GM18861 (cell line): ENCODE measurements at regions not wholly inside any gene's neighbourhood (a gene's known extent, or its start where the extent isn't known, plus 50 kb on each side); places are given as distances from the start of the nearest gene placed in this dataset.

Experiments used
- ATAC-seq: cut with Tn5 transposase; IDR thresholded peaks from one replicate; pipeline ENCODE4 v1.9.1; 2021; ENCODE audit not compliant: unreplicated experiment

GRCh38 chr2:76464310-76464709 is 753.6 kb upstream of the GCFC2 start:
- ATAC-seq, result no peak

GRCh38 chr2:76461431-76461830 is 750.7 kb upstream of the GCFC2 start:
- ATAC-seq, result no peak

DNA sequence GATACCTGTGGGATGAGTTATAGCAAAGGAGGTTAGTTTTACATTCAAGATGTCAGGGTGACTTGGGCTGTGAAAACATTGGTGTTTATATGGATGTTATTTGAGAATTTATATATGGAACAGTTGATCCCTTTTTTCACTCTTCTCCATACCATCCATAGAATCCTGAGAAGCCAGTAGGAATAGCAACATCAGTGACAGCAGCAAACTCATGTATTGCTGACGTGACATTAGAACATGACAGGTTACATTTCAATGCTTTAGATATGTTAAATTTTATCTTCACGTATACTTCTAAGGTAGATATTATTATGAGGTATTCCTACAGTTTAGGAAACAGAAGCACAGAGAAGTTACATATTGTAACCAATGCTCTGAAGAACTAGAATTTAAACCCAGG is 745.2 kb upstream of the GCFC2 start:
- no peak for ATAC-seq

- peak; percentile 86 for ATAC-seq
Measured at GRCh38 chr2:76450024-76450475, 739.3 kb upstream of the GCFC2 start.

DNA sequence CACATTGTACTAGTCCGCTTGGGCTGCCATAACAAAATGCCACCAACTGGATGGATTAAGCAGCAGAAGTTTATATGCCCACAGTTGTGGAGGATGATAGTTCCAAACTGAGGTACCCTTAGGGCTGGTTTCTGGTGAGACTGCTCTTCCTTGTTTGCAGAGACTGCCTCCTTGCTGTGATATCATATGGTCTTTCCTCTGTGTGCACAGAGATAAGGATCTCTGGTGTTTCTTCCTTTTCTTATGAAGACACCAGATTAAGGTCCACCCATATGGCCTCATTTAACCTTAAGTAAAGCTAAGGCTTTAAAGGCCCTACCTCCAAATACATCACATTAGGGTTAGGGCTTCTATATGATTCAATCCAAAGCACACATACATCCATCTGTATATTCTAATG is 738.2 kb upstream of the GCFC2 start:
- no peak for ATAC-seq

DNA sequence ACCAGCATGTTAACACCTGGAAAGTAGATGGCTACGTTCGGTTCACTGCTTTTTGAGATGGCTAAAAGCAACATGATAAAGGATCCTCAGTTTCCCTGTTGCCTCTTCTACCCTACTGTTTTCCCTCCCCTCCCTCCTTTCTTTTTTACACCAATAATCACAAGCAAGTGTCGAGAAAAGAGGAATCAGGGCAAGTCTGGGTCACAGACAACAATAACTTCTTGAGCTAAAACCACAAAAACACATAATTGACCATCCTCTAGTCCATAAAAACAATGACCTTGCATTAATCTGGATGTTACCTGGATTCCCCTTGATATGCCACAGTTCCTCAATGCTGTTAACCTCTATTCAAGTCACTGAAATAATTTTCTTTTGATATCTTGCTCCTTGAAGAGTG is 736.6 kb upstream of the GCFC2 start:
- no peak for ATAC-seq

GRCh38 chr2:76446872-76447271 is 736.2 kb upstream of the GCFC2 start:
- no peak for ATAC-seq

DNA sequence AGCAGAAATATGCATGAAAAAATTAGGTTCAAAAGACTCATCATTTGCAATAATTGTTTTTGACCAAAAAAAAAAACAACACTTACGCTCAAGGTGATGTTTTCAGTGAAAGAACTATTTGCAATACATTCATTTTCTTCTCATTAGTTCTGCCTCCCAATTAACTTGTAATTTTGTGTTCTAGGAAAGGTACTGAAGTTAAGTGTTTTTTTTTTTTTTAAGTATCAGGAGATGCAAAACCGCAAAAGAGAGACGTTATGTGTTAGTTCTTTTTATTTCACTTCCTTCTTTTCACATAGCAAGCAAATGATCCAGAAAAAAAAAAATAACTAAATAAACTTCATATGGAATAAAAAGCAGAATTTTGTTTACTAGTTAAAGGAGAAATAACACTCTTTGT is 735.2 kb upstream of the GCFC2 start:
- no peak for ATAC-seq

DNA sequence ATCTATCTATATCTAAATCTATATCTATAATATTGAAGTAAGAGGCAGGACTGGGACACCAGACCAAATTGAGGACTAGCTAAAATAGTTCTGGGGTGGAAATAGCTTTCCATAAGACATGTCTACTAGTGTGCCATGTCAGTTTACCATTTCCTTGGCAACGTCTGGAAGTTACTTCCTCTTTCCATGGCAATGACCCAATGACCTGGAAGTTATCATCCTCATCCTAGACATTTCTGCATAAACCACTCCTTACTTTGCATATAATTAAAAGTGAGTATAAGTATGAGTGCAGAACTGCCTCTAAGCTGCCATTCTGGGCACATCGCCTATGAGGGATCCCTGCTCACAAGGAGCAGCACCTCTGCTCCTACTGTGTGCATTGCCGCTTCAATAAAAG is 734.0 kb upstream of the GCFC2 start:
- ATAC-seq, result no peak

- no peak for ATAC-seq
Measured at GRCh38 chr2:76437564-76437963, 726.8 kb upstream of the GCFC2 start.

DNA sequence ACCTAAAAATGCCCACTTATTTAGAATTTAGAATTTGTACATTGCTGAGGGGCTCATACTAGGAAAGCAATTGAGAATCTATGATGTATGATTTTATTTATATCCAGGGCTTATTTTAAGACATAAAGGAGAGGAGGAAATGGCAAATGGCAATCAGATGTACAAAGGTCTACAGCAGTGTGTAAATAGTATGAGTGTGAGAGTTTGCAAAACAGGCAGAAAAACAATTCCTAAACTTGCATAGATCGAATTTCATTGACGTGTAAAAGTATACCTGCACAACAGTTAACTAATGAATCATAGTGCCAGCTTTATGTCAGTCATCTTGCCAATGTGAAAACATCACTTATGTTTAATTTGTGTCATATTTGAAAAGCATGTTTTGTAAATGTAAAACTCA is 718.7 kb upstream of the GCFC2 start:
- ATAC-seq, result no peak

- ATAC-seq, result no peak
Measured at GRCh38 chr2:76427452-76427851, 716.7 kb upstream of the GCFC2 start.

DNA sequence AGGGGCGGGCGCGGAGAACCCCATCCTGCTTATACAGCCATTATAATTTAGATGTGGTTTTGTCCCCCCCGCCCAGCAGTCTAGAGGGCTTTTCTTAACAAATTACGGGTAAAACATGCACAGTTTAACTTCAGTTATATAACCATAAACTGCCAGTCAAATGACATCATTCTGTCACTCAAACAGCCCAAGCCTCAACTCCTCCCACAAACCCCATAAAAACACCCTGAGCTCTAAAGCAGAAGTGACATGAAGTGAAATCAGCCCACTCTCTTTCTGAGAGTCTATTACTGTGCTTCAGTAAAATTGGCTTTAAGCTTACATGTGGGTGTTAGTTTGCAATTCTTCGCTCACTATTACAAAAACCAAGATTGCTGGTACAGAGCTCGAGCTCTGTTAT is 705.1 kb upstream of the GCFC2 start:
- ATAC-seq, result no peak

DNA sequence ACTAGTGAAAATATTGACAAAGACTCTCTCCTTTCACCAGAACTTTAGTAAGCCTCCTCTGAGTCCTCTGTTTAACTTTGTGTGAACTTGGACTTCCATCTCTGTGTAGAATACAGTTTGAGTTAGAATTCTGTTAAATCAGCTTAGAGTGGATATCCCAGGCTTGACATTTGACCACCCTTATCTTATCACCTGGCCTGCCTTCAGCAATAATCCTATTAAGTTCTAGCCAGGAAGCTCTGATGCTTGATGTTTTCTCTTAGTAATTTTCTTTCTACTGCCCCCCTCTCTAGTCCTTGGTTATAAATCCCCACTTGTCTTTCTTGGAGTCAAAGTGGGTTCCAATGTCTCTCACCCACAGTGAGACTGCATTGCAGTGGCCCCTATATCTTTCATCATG is 702.7 kb upstream of the GCFC2 start:
- no peak for ATAC-seq

- no peak for ATAC-seq
Measured at GRCh38 chr2:76406134-76406855, 695.6 kb upstream of the GCFC2 start.

- ATAC-seq, result no peak
Measured at GRCh38 chr2:76393356-76393755, 682.6 kb upstream of the GCFC2 start.

- no peak for ATAC-seq
Measured at GRCh38 chr2:76391678-76392077, 681.0 kb upstream of the GCFC2 start.

DNA sequence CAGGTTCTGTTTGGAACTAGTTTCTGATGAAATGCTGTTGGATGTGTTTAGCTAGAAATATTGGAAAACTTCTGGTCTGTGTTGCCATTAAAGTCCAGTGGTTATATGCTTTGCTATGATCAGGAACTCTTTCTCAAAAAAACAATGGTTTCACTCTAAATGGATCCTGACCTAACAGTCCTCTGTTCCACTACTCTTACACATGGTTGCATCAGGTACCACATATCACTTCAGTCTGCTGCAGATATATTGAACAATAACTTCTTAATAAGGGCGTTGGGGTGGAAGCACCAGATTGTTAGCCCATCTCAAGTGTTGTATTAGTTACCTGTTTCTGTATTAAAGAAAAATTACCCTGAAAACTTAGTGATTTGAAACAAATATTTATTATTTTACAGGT is 676.6 kb upstream of the GCFC2 start:
- ATAC-seq, result no peak

- ATAC-seq, result no peak
Measured at GRCh38 chr2:76385943-76386342, 675.2 kb upstream of the GCFC2 start.

DNA sequence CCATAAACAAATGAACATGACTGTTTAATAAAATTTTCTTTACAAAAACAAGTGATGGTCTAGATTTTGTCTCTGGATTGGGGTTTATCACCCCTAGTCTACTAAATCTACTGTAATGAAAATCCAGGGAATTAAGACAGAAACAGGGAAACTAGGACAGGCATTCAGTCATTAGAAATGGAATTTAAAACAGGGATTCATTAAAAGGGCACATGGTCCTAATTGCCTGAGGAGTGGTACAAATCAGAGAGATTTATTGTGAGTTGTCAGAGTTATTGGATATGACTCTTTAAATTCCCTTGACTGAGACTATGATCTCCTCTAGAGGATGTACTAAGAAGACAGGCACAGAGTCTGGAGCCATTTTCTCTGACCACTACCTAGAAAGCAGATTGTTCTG is 670.9 kb upstream of the GCFC2 start:
- ATAC-seq, result no peak

- no peak for ATAC-seq
Measured at GRCh38 chr2:76378140-76378539, 667.4 kb upstream of the GCFC2 start.

DNA sequence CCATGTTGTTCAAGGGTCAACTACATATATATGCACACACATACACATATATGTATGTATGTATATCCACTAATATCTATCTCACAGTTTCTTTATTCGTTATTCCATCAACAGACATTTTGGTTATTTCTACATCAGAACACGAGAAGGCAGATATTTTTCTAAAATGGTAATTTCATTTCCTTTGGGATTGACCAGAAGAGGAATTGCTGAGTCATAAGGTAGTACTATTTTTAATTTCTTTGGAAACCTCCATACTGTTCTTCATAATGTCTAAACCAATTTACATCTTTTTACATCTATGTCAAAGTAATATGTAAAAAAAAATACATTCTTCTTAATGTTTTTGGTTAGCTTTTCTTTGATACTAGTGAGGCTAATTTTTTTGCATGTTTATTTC is 630.7 kb upstream of the GCFC2 start:
- ATAC-seq, result no peak

GRCh38 chr2:76332871-76333270 is 622.2 kb upstream of the GCFC2 start:
- ATAC-seq, result no peak
